ENCODE measurements at regions not wholly inside any gene's neighbourhood (a gene's known extent, or its start where the extent isn't known, plus 50 kb on each side); places are given as distances from the start of the nearest gene placed in this dataset.

DNA sequence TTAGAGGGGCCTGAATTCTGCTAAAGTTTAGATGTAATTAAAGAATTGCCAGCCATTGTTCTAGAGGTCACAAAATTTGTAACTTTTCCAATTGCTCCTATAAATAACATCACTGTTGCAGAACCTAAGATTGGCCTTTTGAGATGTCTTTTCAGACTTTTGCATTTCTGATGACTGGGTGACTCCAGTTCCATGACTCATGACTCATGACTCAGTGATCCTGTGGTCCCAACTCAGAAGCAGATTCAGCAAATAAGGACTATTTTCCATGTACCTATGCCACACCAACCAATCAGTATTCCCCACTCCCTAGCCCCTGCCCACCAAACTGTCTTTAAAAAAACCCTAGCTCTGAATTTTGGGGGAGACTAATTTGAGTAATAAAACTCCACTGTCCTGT is 740.9 kb downstream of the CDH8 start:
- no peak for TF ChIP-seq POLR2AphosphoS5 (IDR thresholded peaks at IDR 0.05)
- TF ChIP-seq, protein P1, sequence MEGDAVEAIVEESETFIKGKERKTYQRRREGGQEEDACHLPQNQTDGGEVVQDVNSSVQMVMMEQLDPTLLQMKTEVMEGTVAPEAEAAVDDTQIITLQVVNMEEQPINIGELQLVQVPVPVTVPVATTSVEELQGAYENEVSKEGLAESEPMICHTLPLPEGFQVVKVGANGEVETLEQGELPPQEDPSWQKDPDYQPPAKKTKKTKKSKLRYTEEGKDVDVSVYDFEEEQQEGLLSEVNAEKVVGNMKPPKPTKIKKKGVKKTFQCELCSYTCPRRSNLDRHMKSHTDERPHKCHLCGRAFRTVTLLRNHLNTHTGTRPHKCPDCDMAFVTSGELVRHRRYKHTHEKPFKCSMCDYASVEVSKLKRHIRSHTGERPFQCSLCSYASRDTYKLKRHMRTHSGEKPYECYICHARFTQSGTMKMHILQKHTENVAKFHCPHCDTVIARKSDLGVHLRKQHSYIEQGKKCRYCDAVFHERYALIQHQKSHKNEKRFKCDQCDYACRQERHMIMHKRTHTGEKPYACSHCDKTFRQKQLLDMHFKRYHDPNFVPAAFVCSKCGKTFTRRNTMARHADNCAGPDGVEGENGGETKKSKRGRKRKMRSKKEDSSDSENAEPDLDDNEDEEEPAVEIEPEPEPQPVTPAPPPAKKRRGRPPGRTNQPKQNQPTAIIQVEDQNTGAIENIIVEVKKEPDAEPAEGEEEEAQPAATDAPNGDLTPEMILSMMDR (IDR thresholded peaks at IDR 0.05), result no peak
- TF ChIP-seq POLR2A (IDR thresholded peaks at IDR 0.05), result no peak
- TF ChIP-seq EP300 (IDR thresholded peaks at IDR 0.05), result no peak
